ENCODE measurements at regions not wholly inside any gene's neighbourhood (a gene's known extent, or its start where the extent isn't known, plus 50 kb on each side); places are given as distances from the start of the nearest gene placed in this dataset.

- TF ChIP-seq YY1 (IDR thresholded peaks at IDR 0.05; ENCODE audit: insufficient read depth, insufficient read length) (no peak), SUZ12 (IDR thresholded peaks at IDR 0.05; ENCODE audit: extremely low read depth, insufficient read depth, insufficient read length) (no peak)
Measured at GRCh38 chr3:38958026-38958720, 93.6 kb downstream of the SCN11A start.
